Transverse colon (tissue), 4 donors: ENCODE measurements at regions not wholly inside any gene's neighbourhood (a gene's known extent, or its start where the extent isn't known, plus 50 kb on each side); places are given as distances from the start of the nearest gene placed in this dataset.
"Not testable (repeated sequence)": the region's sequence is repeated elsewhere in the genome, so short reads cannot be mapped to it uniquely, and the experiment has no call there.

Experiments used
- DNase-seq: peaks from one replicate; pipeline ENCODE4 v3.0.0-alpha.2; 2019
- H3K27ac ChIP-seq, 4 donors: fragments of 200-600 bp; sonication (generic); 2 replicates each; pipeline ENCODE4 v1.5.1; 2016 to 2018; ENCODE audit warnings: inconsistent platforms in 4 of 4
- H3K27me3 ChIP-seq: fragments of 200-600 bp; sonication (generic); 2 replicates; pipeline ENCODE4 v1.5.1; 2017; ENCODE audit warnings: inconsistent platforms
- H3K36me3 ChIP-seq, 4 donors: fragments of 200-600 bp; sonication (generic); 2 replicates each; pipeline ENCODE4 v1.5.1; 2017 to 2019; ENCODE audit warnings: inconsistent platforms in 4 of 4
- H3K4me1 ChIP-seq, 4 donors: fragments of 200-600 bp; sonication (generic); 2 replicates each; pipeline ENCODE4 v1.5.1; 2017 to 2020; ENCODE audit warnings: inconsistent platforms in 4 of 4
- H3K4me3 ChIP-seq, 4 donors: fragments of 200-600 bp; sonication (generic); 1 replicate in 1 of 4; 2 replicates in 3 of 4; pipeline versions ENCODE4 v1.5.1 to v1.6.1; 2017 to 2019; ENCODE audit warnings: inconsistent platforms in 4 of 4
- H3K9me3 ChIP-seq, 2 donors: fragments of 200-600 bp; sonication (generic); 2 replicates each; pipeline ENCODE4 v1.5.1; 2017 to 2019; ENCODE audit warnings: inconsistent platforms in 2 of 2
- CTCF ChIP-seq, 5 experiments: fragments of 200-600 bp in 3 of 5; fragments of 450-650 bp in 2 of 5; sonication (generic) in 3 of 5; IDR thresholded peaks; 1 replicate in 2 of 5; 2 replicates in 3 of 5; pipeline ENCODE4 v1.5.1; 2016 to 2017; ENCODE audit warnings: antibody characterized with exemption in 5 of 5, inconsistent platforms in 3 of 5, mild to moderate bottlenecking in 2 of 5, moderate library complexity in 1 of 5
- EP300 ChIP-seq: sonication (generic); formaldehyde crosslinking; IDR thresholded peaks from one replicate; pipeline ENCODE4 v1.6.1; 2017; ENCODE audit warnings: antibody characterized with exemption, low read depth
- POLR2A ChIP-seq: fragments of 450-650 bp; IDR thresholded peaks from one replicate; pipeline ENCODE4 v1.6.1; 2016; ENCODE audit warnings: antibody characterized with exemption, mild to moderate bottlenecking, moderate library complexity
- POLR2AphosphoS5 ChIP-seq, 3 donors: sonication (generic); formaldehyde crosslinking; IDR thresholded peaks; one replicate each; pipeline ENCODE4 v1.6.1; 2016; ENCODE audit warnings: antibody characterized with exemption in 3 of 3
- WGBS, 2 donors: methylation state at CpG; one replicate each; pipeline ENCODE4 v1.1.5; 2018; ENCODE audit warnings: low coverage in 1 of 2; 5-methylcytosine and 5-hydroxymethylcytosine counted together
- in situ Hi-C, 4 donors: fragments of 200-750 bp; cut with MboI; loops; one replicate each; pipeline versions ENCODE4 v1.15.0 to v1.15.1; 2017; ENCODE audit warnings: low sequenced_read_pairs in 3 of 4, low pct_ligation_motif_present in 1 of 4, low pct_unique_long_range_greater_than_20kb in 1 of 4
- intact Hi-C: fragments of 100-400 bp; cut with DNase I; formaldehyde crosslinking; loops from one replicate; pipeline ENCODE4 v1.15.1; 2023; ENCODE audit warnings: low total_unique reads

GRCh38 chr6:44001318-44002066 is 125.8 kb downstream of the MRPL14 start:
- no peak for DNase-seq
- Histone ChIP-seq H3K4me1 (peaks cover 3 to 25% (median 13%) of the 10 kb centered on the region in 4 donors), H3K36me3 (no peaks in the 10 kb centered on the region), H3K4me3 (no peak overlapping the region), H3K27me3 (peaks cover 29% of the 10 kb centered on the region), H3K27ac (peak overlapping the region in 2 of 4 donors; percentile 8 to 57), H3K9me3 (no peaks in the 10 kb centered on the region)
- no peak for TF ChIP-seq EP300
- TF ChIP-seq CTCF (IDR thresholded peaks at IDR 0.05): peak in 3 of 5 experiments; percentile 24 to 36 (median 31)
- intact Hi-C loops: no loop called here
- 21 to 50% methylated on average over 3 to 11 of the region's 12 CpGs for WGBS, 2 donors
- in situ Hi-C loops: no loop called here

- H3K9me3 ChIP-seq: no peaks in the 10 kb centered on the region
- in situ Hi-C loops (no loop called here), intact Hi-C loops (no loop called here)
- no peak overlapping the region for H3K4me3 ChIP-seq
- peaks cover 3 to 25% (median 13%) of the 10 kb centered on the region in 4 donors for H3K4me1 ChIP-seq
- WGBS, 2 donors: 50% methylated on average over 14 of the region's 14 CpGs; no CpG with 5 or more reads in 1 of the 2 donors
- H3K27ac ChIP-seq: peak overlapping the region in 2 of 4 donors; percentile 8 to 57
- H3K27me3 ChIP-seq: peaks cover 29% of the 10 kb centered on the region
- peak; percentile 60 for DNase-seq
- H3K36me3 ChIP-seq: no peaks in the 10 kb centered on the region
- TF ChIP-seq CTCF (IDR thresholded peaks at IDR 0.05) (no peak), EP300 (no peak), POLR2AphosphoS5 (IDR thresholded peaks at IDR 0.05) (peak in 1 of 3 donors; percentile 28), POLR2A (peak; percentile 10)
Measured at GRCh38 chr6:44000164-44000842, 126.9 kb downstream of the MRPL14 start.

DNA sequence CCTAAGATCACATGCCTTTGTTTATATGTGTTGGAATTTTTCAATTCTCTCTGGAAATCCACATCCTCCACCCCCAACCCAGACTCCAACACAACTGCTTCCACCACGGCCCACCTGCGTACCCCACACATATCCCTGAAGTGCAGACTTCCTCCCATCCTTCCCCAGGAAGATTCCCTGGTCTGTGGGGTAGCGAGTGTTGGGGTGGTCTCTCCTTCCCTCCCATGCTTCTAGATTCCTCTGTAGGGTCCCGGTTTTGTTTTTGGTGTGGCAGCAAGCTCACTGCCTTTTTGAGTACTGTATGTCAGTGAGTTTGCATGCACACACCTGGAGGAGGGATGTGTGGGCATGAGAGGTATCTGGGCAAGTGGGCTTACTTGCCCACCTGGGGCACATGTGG is 127.6 kb downstream of the MRPL14 start:
- TF ChIP-seq POLR2A (no peak), EP300 (no peak), CTCF (IDR thresholded peaks at IDR 0.05) (no peak), POLR2AphosphoS5 (IDR thresholded peaks at IDR 0.05) (no peak)
- in situ Hi-C loops (no loop called here), intact Hi-C loops (no loop called here)
- WGBS, 2 donors: 81% methylated on average over 4 of the region's 4 CpGs; no CpG with 5 or more reads in 1 of the 2 donors
- Histone ChIP-seq H3K9me3 (no peaks in the 10 kb centered on the region), H3K4me3 (no peak overlapping the region), H3K27ac (peak overlapping the region in 1 of 4 donors; percentile 57), H3K27me3 (peaks cover 29% of the 10 kb centered on the region), H3K36me3 (no peaks in the 10 kb centered on the region), H3K4me1 (peaks cover 3 to 25% (median 13%) of the 10 kb centered on the region in 4 donors)
- DNase-seq: no peak

- DNase-seq, in situ Hi-C loops, H3K4me3 ChIP-seq, H3K9me3 ChIP-seq, H3K27ac ChIP-seq, intact Hi-C loops, H3K36me3 ChIP-seq: not testable (repeated sequence)
- peaks cover 25% of the 10 kb centered on the region for H3K27me3 ChIP-seq
- 90% methylated on average over 24 of the region's 24 CpGs; no CpG with 5 or more reads in 1 of the 2 donors for whole genome bisulfite sequencing, 2 donors
- H3K4me1 ChIP-seq: peaks cover 3 to 25% (median 13%) of the 10 kb centered on the region in 4 donors
Measured at GRCh38 chr6:43998592-43999243, 128.5 kb downstream of the MRPL14 start.

DNA sequence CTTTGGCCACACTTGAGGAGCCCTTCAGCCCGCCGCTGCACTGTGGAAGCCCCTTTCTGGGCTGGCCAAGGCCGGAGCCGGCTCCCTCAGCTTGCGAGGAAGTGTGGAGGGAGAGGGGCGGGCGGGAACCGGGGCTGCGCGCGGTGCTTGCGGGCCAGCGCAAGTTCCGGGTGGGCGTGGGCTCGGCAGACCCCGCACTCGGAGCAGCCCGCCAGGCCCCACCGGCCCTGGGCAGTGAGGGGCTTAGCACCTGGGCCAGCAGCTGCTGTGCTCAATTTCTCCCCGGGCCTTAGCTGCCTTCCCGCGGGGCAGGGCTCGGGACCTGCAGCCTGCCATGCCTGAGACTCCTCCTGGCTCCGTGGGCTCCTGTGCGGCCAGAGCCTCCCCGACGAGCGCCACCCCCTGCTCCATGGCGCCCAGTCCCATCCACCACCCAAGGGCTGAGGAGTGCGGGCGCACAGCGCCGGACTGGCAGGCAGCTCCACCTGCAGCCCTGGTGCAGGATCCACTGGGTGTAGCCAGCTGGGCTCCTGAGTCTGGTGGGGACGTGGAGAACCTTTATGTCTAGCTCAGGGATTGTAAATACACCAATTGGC is 129.2 kb downstream of the MRPL14 start:
- in situ Hi-C loops, H3K9me3 ChIP-seq, H3K27ac ChIP-seq, DNase-seq, H3K4me3 ChIP-seq, H3K36me3 ChIP-seq, intact Hi-C loops: not testable (repeated sequence)
- 94% methylated on average over 34 of the region's 35 CpGs; no CpG with 5 or more reads in 1 of the 2 donors for WGBS, 2 donors
- Histone ChIP-seq H3K27me3 (peaks cover 19% of the 10 kb centered on the region), H3K4me1 (peaks cover 2 to 24% (median 11%) of the 10 kb centered on the region in 4 donors)
